ENCODE measurements at regions not wholly inside any gene's neighbourhood (a gene's known extent, or its start where the extent isn't known, plus 50 kb on each side); places are given as distances from the start of the nearest gene placed in this dataset.

- H3K79me1 ChIP-seq (ENCODE audit: low read depth in 1 of 2, low read length in 2 of 2) = no peaks in the 10 kb centered on the region
- BruUV-seq (replicated peaks) = no TSS peak
- no peak overlapping the region for H3K14ac ChIP-seq (replicated peaks; ENCODE audit: low read depth, low read length)
Observed at GRCh38 chr1:190858140-190858539, 380.5 kb upstream of the BRINP3 start.

More at GRCh38 chr1:190858140-190858539, 380.5 kb upstream of the BRINP3 start:
- 83% methylated on average over 1 of the region's 2 CpGs; no CpG with 5 or more reads in 1 of the 2 experiments for WGBS, 2 experiments (ENCODE audit: extremely low coverage in 2 of 2, insufficient read length in 1 of 2)
- no peaks in the 10 kb centered on the region for H4K20me1 ChIP-seq (ENCODE audit: insufficient read depth, low read length)
- no peak overlapping the region for H3K18ac ChIP-seq (ENCODE audit: low read depth, low read length)
- intact Hi-C loops (cut with micrococcal nuclease) (no loop called here), in situ Hi-C loops (cut with MboI; ENCODE audit: low sequenced_read_pairs) (no loop called here), dilution Hi-C loops (cut with HindIII; ENCODE audit: low sequenced_read_pairs, unreplicated experiment) (no loop called here)
- no peak overlapping the region for H2AFZ ChIP-seq (replicated peaks; ENCODE audit: low read length, poor library complexity)
- no peak overlapping the region for H3K4me2 ChIP-seq (ENCODE audit: low read depth, low read length)
- H3K36me3 ChIP-seq (ENCODE audit: control insufficient read depth, insufficient read depth, low read length) = no peaks in the 10 kb centered on the region
- no peak overlapping the region for H2BK15ac ChIP-seq (ENCODE audit: low read depth, low read length)
- no peaks in the 10 kb centered on the region for H3K9me3 ChIP-seq (ENCODE audit: control insufficient read depth, insufficient read depth, low read length)
- ChIA-PET POLR2A (ENCODE audit: unreplicated experiment) (no interaction called here), CTCF (no interaction called here)
- H2BK20ac ChIP-seq (ENCODE audit: low read depth, low read length) = no peak overlapping the region
- no peaks in the 10 kb centered on the region for H3K27me3 ChIP-seq (ENCODE audit: control insufficient read depth, insufficient read depth, low read length)
- no peak overlapping the region for H2BK5ac ChIP-seq (ENCODE audit: low read depth, low read length, poor library complexity, severe bottlenecking)
- H3K23ac ChIP-seq (ENCODE audit: low read depth, low read length) = no peak overlapping the region
- no peaks in the 10 kb centered on the region for H3K4me1 ChIP-seq (ENCODE audit: control insufficient read depth, insufficient read depth, low read length)
- no peak overlapping the region for H2AK5ac ChIP-seq (ENCODE audit: low read depth, low read length)
- H3K4me3 ChIP-seq (ENCODE audit: insufficient read depth, low read depth, low read length) = no peak overlapping the region
- H3K56ac ChIP-seq (ENCODE audit: extremely low read depth, insufficient read depth, low read length) = no peak overlapping the region
- TF ChIP-seq, protein P1, sequence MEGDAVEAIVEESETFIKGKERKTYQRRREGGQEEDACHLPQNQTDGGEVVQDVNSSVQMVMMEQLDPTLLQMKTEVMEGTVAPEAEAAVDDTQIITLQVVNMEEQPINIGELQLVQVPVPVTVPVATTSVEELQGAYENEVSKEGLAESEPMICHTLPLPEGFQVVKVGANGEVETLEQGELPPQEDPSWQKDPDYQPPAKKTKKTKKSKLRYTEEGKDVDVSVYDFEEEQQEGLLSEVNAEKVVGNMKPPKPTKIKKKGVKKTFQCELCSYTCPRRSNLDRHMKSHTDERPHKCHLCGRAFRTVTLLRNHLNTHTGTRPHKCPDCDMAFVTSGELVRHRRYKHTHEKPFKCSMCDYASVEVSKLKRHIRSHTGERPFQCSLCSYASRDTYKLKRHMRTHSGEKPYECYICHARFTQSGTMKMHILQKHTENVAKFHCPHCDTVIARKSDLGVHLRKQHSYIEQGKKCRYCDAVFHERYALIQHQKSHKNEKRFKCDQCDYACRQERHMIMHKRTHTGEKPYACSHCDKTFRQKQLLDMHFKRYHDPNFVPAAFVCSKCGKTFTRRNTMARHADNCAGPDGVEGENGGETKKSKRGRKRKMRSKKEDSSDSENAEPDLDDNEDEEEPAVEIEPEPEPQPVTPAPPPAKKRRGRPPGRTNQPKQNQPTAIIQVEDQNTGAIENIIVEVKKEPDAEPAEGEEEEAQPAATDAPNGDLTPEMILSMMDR (conservative IDR thresholded peaks at IDR 0.05; ENCODE audit: low read depth, low read length) = no peak
- TF ChIP-seq, protein P2, sequence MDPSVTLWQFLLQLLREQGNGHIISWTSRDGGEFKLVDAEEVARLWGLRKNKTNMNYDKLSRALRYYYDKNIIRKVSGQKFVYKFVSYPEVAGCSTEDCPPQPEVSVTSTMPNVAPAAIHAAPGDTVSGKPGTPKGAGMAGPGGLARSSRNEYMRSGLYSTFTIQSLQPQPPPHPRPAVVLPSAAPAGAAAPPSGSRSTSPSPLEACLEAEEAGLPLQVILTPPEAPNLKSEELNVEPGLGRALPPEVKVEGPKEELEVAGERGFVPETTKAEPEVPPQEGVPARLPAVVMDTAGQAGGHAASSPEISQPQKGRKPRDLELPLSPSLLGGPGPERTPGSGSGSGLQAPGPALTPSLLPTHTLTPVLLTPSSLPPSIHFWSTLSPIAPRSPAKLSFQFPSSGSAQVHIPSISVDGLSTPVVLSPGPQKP (IDR thresholded peaks at IDR 0.05; ENCODE audit: borderline replicate concordance, low read depth, low read length) = no peak
- no peak for TF ChIP-seq NFE2L2 (IDR thresholded peaks at IDR 0.05; ENCODE audit: low read depth, low read length)
- TF ChIP-seq MAZ (IDR thresholded peaks at IDR 0.05; ENCODE audit: borderline replicate concordance, low read depth, low read length) = no peak
- TF ChIP-seq SMC3 (IDR thresholded peaks at IDR 0.05; ENCODE audit: low read depth, low read length) = no peak
- TF ChIP-seq FOS (IDR thresholded peaks at IDR 0.05; ENCODE audit: low read depth, low read length) = no peak
- no peak for TF ChIP-seq BHLHE40 (IDR thresholded peaks at IDR 0.05; ENCODE audit: low read depth, low read length)
- no peak for TF ChIP-seq POLR2A (IDR thresholded peaks at IDR 0.05; ENCODE audit: low read depth, low read length)
- no peak for TF ChIP-seq RAD21 (IDR thresholded peaks at IDR 0.05; ENCODE audit: low read length)
- TF ChIP-seq RFX5 (IDR thresholded peaks at IDR 0.05; ENCODE audit: low read depth, low read length) = no peak
- no peak for TF ChIP-seq CHD1 (IDR thresholded peaks at IDR 0.05; ENCODE audit: low read depth, low read length)
- TF ChIP-seq CEBPB (IDR thresholded peaks at IDR 0.05; ENCODE audit: low read depth, low read length) = no peak
- no peak for TF ChIP-seq USF2 (IDR thresholded peaks at IDR 0.05; ENCODE audit: low read depth, low read length)
- no peak for TF ChIP-seq MXI1 (IDR thresholded peaks at IDR 0.05; ENCODE audit: borderline replicate concordance, low read depth, low read length)
- no peak for TF ChIP-seq RCOR1 (IDR thresholded peaks at IDR 0.05; ENCODE audit: insufficient replicate concordance, low read length)
- no peak for TF ChIP-seq MAFK (IDR thresholded peaks at IDR 0.05; ENCODE audit: low read depth, low read length)
- H3K27ac ChIP-seq (ENCODE audit: insufficient read depth, low read length) = no peak overlapping the region
- H3K9ac ChIP-seq (ENCODE audit: low read depth, low read length) = no peak overlapping the region
- DNase-seq (no peak), ATAC-seq (ENCODE audit: low read depth) (no peak)
- H2AK9ac ChIP-seq (replicated peaks; ENCODE audit: low read depth, low read length, poor library complexity) = no peak overlapping the region
- no peak overlapping the region for H4K91ac ChIP-seq (ENCODE audit: insufficient read depth, low read depth, low read length)
- H2BK120ac ChIP-seq (ENCODE audit: low read depth, low read length) = no peak overlapping the region
- H3K9me1 ChIP-seq (ENCODE audit: insufficient read depth, low read length) = no peaks in the 10 kb centered on the region
- no peak overlapping the region for H3K4ac ChIP-seq (ENCODE audit: low read depth, low read length)
- no peak overlapping the region for H4K8ac ChIP-seq (ENCODE audit: low read depth in 2 of 2, low read length in 2 of 2)
- no peak overlapping the region for H4K5ac ChIP-seq (ENCODE audit: low read depth, low read length)

All from IMR-90 (cell line).